HEK293 (cell line): ENCODE measurements at regions not wholly inside any gene's neighbourhood (a gene's known extent, or its start where the extent isn't known, plus 50 kb on each side); places are given as distances from the start of the nearest gene placed in this dataset.

Experiments used
- CTCF ChIA-PET: fragments of 350-600 bp; formaldehyde crosslinking; extraction: SDS; loops from one replicate; lab custom pipeline; 2021; ENCODE audit warnings: antibody characterized with exemption; lab: Yijun Ruan, JAX
- POLR2A ChIA-PET: fragments of 300-600 bp; formaldehyde crosslinking; extraction: SDS; loops from one replicate; lab custom pipeline; 2020; ENCODE audit warnings: antibody characterized with exemption, inconsistent platforms; lab: Yijun Ruan, JAX
- H3K27ac ChIP-seq: fragments of 200-500 bp; sonication (Bioruptor generic); 2 replicates; pipeline ENCODE4 v1.5.1; 2014; ENCODE audit warnings: low read depth, low read length, control low read depth, inconsistent platforms; ENCODE audit errors: extremely low read depth
- H3K36me3 ChIP-seq, 2 experiments: fragments of 200-500 bp in 1 of 2; sonication (Bioruptor generic) in 1 of 2; 1 replicate in 1 of 2; 2 replicates in 1 of 2; pipeline ENCODE4 v1.5.1; 2014 to 2017; ENCODE audit warnings: inconsistent platforms in 2 of 2, low read length in 2 of 2; ENCODE audit not compliant: control insufficient read depth in 2 of 2, insufficient read depth in 1 of 2
- H3K4me1 ChIP-seq: fragments of 200-500 bp; sonication (Bioruptor generic); 2 replicates; pipeline ENCODE4 v1.5.1; 2014; ENCODE audit warnings: mild to moderate bottlenecking, low read length, inconsistent platforms; ENCODE audit not compliant: control insufficient read depth, insufficient read depth
- H3K4me3 ChIP-seq: 2 replicates; pipeline ENCODE4 v1.5.1; 2011; ENCODE audit warnings: low read depth, mild to moderate bottlenecking, control low read depth, low read length, moderate library complexity
- H3K9me3 ChIP-seq: fragments of 200-500 bp; sonication (Bioruptor generic); 2 replicates; pipeline ENCODE4 v1.5.1; 2014; ENCODE audit warnings: low read depth, low read length, inconsistent platforms; ENCODE audit not compliant: control insufficient read depth, insufficient read depth
- PRDM1 ChIP-seq: fragments of 450-650 bp; formaldehyde crosslinking; IDR thresholded peaks from 2 replicates; pipeline ENCODE4; 2016; ENCODE audit warnings: missing biosample characterization, missing genetic modification characterization
- TCF7L2 ChIP-seq: IDR thresholded peaks from 2 replicates; pipeline ENCODE4 v1.6.1; 2011; ENCODE audit warnings: low read depth, mild to moderate bottlenecking, inconsistent platforms, low read length, moderate library complexity, borderline replicate concordance
- ZBTB1 ChIP-seq: fragments of 450-650 bp; formaldehyde crosslinking; IDR thresholded peaks from 2 replicates; pipeline ENCODE4 v1.5.1; 2016; ENCODE audit warnings: missing biosample characterization, missing genetic modification characterization
- ZBTB20 ChIP-seq: fragments of 450-650 bp; formaldehyde crosslinking; IDR thresholded peaks from 2 replicates; pipeline ENCODE4 v1.5.1; 2016; ENCODE audit warnings: missing biosample characterization, missing genetic modification characterization
- ZFHX2 ChIP-seq: fragments of 450-650 bp; formaldehyde crosslinking; conservative IDR thresholded peaks from 2 replicates; pipeline ENCODE4 v1.5.1; 2016; ENCODE audit warnings: missing biosample characterization, missing genetic modification characterization
- ZNF266 ChIP-seq: fragments of 450-650 bp; formaldehyde crosslinking; IDR thresholded peaks from 2 replicates; pipeline ENCODE4 v1.5.1; 2016; ENCODE audit warnings: missing biosample characterization, missing genetic modification characterization, low read depth
- ZNF366 ChIP-seq: fragments of 450-650 bp; formaldehyde crosslinking; conservative IDR thresholded peaks from 2 replicates; pipeline ENCODE4 v1.5.1; 2016; ENCODE audit warnings: missing biosample characterization, missing genetic modification characterization
- ZNF521 ChIP-seq: fragments of 450-650 bp; formaldehyde crosslinking; IDR thresholded peaks from 2 replicates; pipeline ENCODE4 v1.5.1; 2017; ENCODE audit warnings: missing biosample characterization, mild to moderate bottlenecking, missing genetic modification characterization
- ZNF529 ChIP-seq: fragments of 450-650 bp; formaldehyde crosslinking; IDR thresholded peaks from 2 replicates; pipeline ENCODE4 v1.5.1; 2017; ENCODE audit warnings: missing genetic modification characterization, missing biosample characterization; ENCODE audit not compliant: insufficient replicate concordance
- TF ChIP-seq, protein P1 (sequence below): fragments of 450-650 bp; formaldehyde crosslinking; IDR thresholded peaks from 2 replicates; pipeline ENCODE4 v1.5.1; 2016; ENCODE audit warnings: missing biosample characterization, missing genetic modification characterization
- TF ChIP-seq, protein P2 (sequence below): fragments of 450-650 bp; formaldehyde crosslinking; IDR thresholded peaks from 2 replicates; pipeline ENCODE4 v1.5.1; 2016; ENCODE audit warnings: missing biosample characterization, missing genetic modification characterization
- TF ChIP-seq, protein P3 (sequence below): fragments of 450-650 bp; formaldehyde crosslinking; IDR thresholded peaks from 2 replicates; pipeline ENCODE4 v1.5.1; 2016; ENCODE audit warnings: missing biosample characterization, missing genetic modification characterization, borderline replicate concordance
- TF ChIP-seq, protein P4 (sequence below): fragments of 450-650 bp; formaldehyde crosslinking; conservative IDR thresholded peaks from 2 replicates; pipeline ENCODE4 v1.5.1; 2016; ENCODE audit warnings: low read depth, missing biosample characterization, missing genetic modification characterization
- TF ChIP-seq, protein P5 (sequence below): fragments of 450-650 bp; formaldehyde crosslinking; IDR thresholded peaks from 2 replicates; pipeline ENCODE4 v1.5.1; 2016; ENCODE audit warnings: missing biosample characterization, missing genetic modification characterization, low read depth

DNA sequence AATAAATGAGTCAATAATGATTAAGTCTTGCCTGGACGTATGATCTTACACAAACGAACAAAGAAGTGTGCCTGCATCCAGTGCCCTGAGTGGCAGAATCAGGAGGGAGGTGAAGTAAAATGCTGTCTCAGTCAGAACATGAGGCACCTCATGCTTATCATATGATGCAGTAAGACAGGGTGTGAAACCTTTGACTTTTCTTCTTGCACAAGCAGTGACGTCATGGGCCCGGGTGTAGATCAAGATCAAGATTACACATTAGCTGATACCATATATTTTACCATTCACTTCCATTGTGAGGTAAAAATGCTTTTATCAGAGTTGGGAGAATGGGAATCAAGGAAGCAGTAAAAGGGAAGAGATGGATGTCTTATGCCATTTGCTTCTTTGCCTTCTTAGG is 291.6 kb upstream of the PLSCR5 start (continued):
- TF ChIP-seq ZNF366 (tag by site-specific recombination): no peak
- TF ChIP-seq TCF7L2: no peak
- TF ChIP-seq, protein P1, sequence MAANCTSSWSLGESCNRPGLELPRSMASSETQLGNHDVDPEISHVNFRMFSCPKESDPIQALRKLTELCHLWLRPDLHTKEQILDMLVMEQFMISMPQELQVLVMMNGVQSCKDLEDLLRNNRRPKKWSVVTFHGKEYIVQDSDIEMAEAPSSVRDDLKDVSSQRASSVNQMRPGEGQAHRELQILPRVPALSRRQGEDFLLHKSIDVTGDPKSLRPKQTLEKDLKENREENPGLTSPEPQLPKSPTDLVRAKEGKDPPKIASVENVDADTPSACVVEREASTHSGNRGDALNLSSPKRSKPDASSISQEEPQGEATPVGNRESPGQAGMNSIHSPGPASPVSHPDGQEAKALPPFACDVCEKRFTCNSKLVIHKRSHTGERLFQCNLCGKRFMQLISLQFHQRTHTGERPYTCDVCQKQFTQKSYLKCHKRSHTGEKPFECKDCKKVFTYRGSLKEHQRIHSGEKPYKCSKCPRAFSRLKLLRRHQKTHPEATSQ (tag by site-specific recombination): no peak
- TF ChIP-seq PRDM1 (tag by site-specific recombination): no peak
- TF ChIP-seq ZBTB20 (tag by site-specific recombination): no peak
- no peak for TF ChIP-seq ZNF266
- TF ChIP-seq, protein P2, sequence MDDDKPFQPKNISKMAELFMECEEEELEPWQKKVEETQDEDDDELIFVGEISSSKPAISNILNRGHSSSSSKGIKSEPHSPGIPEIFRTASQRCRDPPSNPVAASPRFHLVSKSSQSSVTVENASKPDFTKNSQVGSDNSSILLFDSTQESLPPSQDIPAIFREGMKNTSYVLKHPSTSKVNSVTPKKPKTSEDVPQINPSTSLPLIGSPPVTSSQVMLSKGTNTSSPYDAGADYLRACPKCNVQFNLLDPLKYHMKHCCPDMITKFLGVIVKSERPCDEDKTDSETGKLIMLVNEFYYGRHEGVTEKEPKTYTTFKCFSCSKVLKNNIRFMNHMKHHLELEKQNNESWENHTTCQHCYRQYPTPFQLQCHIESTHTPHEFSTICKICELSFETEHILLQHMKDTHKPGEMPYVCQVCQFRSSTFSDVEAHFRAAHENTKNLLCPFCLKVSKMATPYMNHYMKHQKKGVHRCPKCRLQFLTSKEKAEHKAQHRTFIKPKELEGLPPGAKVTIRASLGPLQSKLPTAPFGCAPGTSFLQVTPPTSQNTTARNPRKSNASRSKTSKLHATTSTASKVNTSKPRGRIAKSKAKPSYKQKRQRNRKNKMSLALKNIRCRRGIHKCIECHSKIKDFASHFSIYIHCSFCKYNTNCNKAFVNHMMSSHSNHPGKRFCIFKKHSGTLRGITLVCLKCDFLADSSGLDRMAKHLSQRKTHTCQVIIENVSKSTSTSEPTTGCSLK (tag by site-specific recombination): no peak
- no peak for TF ChIP-seq ZNF529 (tag by site-specific recombination)
- TF ChIP-seq ZBTB1 (tag by site-specific recombination): no peak
- TF ChIP-seq ZNF521 (tag by site-specific recombination): no peak

DNA sequence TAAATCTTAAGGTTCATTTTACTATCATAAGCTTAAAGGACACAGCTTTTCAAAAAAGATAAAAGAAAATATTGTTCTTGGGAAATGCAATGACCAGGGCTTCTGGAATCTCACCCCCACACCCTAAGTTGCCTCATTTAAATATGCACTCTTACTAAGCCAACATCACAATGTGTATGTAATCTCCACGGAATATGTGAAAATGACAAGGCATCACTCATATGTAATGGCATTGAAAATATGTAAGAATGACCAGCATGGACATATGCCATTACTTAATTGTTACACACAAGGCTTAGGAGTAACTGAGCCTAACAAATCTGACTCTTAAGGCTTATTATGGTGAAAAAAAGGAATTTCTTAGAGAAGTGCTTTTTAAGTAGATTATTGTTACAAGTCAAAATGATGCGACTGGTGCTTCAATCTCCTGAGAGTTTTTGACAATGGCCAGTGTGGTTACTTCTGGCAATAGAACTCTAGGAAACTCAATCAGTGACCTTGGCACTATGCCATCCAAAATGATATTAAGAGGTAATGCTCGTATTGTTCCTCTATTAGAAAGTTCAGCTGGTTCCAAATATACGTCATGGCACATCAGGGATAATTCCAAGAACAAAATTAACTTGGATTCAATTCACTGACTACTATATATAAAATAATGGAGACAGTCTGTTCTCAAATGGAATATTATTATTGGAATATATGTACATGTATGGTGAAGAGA is 290.0 kb upstream of the PLSCR5 start:
- Histone ChIP-seq H3K4me3 (no peak overlapping the region), H3K36me3 (no peaks in the 10 kb centered on the region), H3K27ac (no peak overlapping the region), H3K4me1 (no peaks in the 10 kb centered on the region), H3K9me3 (no peaks in the 10 kb centered on the region)
- ChIA-PET CTCF (no interaction called here), POLR2A (no interaction called here)
- TF ChIP-seq ZFHX2 (tag by site-specific recombination): no peak

DNA sequence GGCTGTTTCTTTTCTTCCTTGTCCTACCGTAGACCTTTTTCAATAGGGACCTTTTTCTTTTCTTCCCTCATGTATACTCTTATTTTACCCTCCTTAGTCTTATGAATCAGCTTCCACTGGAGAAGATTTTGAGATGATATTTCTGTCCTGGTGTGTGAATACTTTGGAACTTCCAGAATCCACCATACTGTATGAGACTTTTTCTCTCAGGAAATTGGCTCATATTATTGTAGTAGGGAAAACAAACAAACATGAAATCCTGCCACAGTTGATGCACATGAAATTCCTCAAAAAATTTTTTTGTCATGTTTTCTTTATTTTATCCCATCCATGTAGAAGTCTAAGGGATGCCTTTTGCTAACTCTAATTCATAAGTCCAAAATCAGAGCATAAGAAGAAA is 289.3 kb upstream of the PLSCR5 start:
- CTCF ChIA-PET: no interaction called here
- no peak overlapping the region for H3K27ac ChIP-seq
- POLR2A ChIA-PET: no interaction called here
- no peaks in the 10 kb centered on the region for H3K36me3 ChIP-seq
- no peaks in the 10 kb centered on the region for H3K9me3 ChIP-seq
- no peaks in the 10 kb centered on the region for H3K4me1 ChIP-seq
- H3K4me3 ChIP-seq: no peak overlapping the region
- TF ChIP-seq, protein P3, sequence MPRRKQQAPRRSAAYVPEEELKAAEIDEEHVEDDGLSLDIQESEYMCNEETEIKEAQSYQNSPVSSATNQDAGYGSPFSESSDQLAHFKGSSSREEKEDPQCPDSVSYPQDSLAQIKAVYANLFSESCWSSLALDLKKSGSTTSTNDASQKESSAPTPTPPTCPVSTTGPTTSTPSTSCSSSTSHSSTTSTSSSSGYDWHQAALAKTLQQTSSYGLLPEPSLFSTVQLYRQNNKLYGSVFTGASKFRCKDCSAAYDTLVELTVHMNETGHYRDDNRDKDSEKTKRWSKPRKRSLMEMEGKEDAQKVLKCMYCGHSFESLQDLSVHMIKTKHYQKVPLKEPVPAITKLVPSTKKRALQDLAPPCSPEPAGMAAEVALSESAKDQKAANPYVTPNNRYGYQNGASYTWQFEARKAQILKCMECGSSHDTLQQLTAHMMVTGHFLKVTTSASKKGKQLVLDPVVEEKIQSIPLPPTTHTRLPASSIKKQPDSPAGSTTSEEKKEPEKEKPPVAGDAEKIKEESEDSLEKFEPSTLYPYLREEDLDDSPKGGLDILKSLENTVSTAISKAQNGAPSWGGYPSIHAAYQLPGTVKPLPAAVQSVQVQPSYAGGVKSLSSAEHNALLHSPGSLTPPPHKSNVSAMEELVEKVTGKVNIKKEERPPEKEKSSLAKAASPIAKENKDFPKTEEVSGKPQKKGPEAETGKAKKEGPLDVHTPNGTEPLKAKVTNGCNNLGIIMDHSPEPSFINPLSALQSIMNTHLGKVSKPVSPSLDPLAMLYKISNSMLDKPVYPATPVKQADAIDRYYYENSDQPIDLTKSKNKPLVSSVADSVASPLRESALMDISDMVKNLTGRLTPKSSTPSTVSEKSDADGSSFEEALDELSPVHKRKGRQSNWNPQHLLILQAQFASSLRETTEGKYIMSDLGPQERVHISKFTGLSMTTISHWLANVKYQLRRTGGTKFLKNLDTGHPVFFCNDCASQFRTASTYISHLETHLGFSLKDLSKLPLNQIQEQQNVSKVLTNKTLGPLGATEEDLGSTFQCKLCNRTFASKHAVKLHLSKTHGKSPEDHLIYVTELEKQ (tag by site-specific recombination): no peak
- TF ChIP-seq, protein P4, sequence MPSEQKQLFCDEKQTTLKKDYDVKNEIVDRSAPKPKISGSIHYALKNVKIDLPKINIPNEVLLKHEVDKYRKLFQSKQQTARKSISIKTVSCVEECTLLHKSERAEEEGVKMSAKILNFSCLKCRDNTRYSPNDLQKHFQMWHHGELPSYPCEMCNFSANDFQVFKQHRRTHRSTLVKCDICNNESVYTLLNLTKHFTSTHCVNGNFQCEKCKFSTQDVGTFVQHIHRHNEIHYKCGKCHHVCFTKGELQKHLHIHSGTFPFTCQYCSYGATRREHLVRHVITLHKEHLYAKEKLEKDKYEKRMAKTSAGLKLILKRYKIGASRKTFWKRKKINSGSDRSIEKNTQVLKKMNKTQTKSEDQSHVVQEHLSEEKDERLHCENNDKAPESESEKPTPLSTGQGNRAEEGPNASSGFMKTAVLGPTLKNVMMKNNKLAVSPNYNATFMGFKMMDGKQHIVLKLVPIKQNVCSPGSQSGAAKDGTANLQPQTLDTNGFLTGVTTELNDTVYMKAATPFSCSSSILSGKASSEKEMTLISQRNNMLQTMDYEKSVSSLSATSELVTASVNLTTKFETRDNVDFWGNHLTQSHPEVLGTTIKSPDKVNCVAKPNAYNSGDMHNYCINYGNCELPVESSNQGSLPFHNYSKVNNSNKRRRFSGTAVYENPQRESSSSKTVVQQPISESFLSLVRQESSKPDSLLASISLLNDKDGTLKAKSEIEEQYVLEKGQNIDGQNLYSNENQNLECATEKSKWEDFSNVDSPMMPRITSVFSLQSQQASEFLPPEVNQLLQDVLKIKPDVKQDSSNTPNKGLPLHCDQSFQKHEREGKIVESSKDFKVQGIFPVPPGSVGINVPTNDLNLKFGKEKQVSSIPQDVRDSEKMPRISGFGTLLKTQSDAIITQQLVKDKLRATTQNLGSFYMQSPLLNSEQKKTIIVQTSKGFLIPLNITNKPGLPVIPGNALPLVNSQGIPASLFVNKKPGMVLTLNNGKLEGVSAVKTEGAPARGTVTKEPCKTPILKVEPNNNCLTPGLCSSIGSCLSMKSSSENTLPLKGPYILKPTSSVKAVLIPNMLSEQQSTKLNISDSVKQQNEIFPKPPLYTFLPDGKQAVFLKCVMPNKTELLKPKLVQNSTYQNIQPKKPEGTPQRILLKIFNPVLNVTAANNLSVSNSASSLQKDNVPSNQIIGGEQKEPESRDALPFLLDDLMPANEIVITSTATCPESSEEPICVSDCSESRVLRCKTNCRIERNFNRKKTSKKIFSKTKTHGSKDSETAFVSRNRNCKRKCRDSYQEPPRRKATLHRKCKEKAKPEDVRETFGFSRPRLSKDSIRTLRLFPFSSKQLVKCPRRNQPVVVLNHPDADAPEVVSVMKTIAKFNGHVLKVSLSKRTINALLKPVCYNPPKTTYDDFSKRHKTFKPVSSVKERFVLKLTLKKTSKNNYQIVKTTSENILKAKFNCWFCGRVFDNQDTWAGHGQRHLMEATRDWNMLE (tag by site-specific recombination): no peak
- TF ChIP-seq, protein P5, sequence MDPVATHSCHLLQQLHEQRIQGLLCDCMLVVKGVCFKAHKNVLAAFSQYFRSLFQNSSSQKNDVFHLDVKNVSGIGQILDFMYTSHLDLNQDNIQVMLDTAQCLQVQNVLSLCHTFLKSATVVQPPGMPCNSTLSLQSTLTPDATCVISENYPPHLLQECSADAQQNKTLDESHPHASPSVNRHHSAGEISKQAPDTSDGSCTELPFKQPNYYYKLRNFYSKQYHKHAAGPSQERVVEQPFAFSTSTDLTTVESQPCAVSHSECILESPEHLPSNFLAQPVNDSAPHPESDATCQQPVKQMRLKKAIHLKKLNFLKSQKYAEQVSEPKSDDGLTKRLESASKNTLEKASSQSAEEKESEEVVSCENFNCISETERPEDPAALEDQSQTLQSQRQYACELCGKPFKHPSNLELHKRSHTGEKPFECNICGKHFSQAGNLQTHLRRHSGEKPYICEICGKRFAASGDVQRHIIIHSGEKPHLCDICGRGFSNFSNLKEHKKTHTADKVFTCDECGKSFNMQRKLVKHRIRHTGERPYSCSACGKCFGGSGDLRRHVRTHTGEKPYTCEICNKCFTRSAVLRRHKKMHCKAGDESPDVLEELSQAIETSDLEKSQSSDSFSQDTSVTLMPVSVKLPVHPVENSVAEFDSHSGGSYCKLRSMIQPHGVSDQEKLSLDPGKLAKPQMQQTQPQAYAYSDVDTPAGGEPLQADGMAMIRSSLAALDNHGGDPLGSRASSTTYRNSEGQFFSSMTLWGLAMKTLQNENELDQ (tag by site-specific recombination): no peak
